ENCODE measurements at regions not wholly inside any gene's neighbourhood (a gene's known extent, or its start where the extent isn't known, plus 50 kb on each side); places are given as distances from the start of the nearest gene placed in this dataset.

DNA sequence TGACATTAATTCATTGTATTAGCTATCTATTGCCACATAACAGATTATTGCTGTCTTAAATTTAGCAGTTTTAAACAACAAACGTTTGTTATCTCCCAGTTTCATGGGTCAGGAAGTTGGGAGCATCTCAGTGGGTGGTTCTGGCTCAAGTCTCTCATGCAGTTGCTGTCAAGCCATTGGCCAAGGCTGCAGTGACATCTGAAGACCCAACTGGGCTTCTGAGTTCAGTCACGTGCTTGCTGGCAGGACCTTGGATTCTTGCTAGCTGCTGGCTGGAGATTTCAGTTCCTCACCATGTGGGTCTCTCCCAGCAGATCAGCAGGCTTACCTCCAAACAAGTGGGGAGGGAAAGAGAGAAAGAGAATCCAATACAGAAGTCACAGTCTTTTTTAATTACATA is 152.6 kb upstream of the EXOC2 start:
- H2AFZ ChIP-seq (ENCODE audit: low read depth, low read length): no peak overlapping the region
- H4K20me1 ChIP-seq (ENCODE audit: insufficient read depth, low read length): no peaks in the 10 kb centered on the region
- H3K9me3 ChIP-seq (ENCODE audit: insufficient read depth, low read length): no peaks in the 10 kb centered on the region
- TF ChIP-seq, protein P1, sequence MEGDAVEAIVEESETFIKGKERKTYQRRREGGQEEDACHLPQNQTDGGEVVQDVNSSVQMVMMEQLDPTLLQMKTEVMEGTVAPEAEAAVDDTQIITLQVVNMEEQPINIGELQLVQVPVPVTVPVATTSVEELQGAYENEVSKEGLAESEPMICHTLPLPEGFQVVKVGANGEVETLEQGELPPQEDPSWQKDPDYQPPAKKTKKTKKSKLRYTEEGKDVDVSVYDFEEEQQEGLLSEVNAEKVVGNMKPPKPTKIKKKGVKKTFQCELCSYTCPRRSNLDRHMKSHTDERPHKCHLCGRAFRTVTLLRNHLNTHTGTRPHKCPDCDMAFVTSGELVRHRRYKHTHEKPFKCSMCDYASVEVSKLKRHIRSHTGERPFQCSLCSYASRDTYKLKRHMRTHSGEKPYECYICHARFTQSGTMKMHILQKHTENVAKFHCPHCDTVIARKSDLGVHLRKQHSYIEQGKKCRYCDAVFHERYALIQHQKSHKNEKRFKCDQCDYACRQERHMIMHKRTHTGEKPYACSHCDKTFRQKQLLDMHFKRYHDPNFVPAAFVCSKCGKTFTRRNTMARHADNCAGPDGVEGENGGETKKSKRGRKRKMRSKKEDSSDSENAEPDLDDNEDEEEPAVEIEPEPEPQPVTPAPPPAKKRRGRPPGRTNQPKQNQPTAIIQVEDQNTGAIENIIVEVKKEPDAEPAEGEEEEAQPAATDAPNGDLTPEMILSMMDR (IDR thresholded peaks at IDR 0.05; ENCODE audit: low read depth, low read length): no peak
- TF ChIP-seq EZH2phosphoT487 (IDR thresholded peaks at IDR 0.05; ENCODE audit: low read depth): no peak
- no peak overlapping the region for H3K27ac ChIP-seq (ENCODE audit: low read length)
- no peak overlapping the region for H3K9ac ChIP-seq (ENCODE audit: low read length)
- H3K4me3 ChIP-seq (ENCODE audit: low read length): no peak overlapping the region
- H3K79me2 ChIP-seq (ENCODE audit: low read length): no peaks in the 10 kb centered on the region
- H3K36me3 ChIP-seq (replicated peaks; ENCODE audit: low read depth, low read length): no peaks in the 10 kb centered on the region
- no peak overlapping the region for H3K4me2 ChIP-seq (ENCODE audit: low read length)
- H3K4me1 ChIP-seq (ENCODE audit: low read length): no peaks in the 10 kb centered on the region
- no peaks in the 10 kb centered on the region for H3K27me3 ChIP-seq (ENCODE audit: low read depth, low read length)

- Histone ChIP-seq H4K20me1 (ENCODE audit: insufficient read depth, low read length) (no peaks in the 10 kb centered on the region), H3K4me2 (ENCODE audit: low read length) (no peak overlapping the region), H3K4me1 (ENCODE audit: low read length) (no peaks in the 10 kb centered on the region), H3K4me3 (ENCODE audit: low read length) (no peak overlapping the region), H3K9ac (ENCODE audit: low read length) (no peak overlapping the region), H3K27me3 (ENCODE audit: low read depth, low read length) (no peaks in the 10 kb centered on the region), H2AFZ (ENCODE audit: low read depth, low read length) (no peak overlapping the region), H3K9me3 (ENCODE audit: insufficient read depth, low read length) (no peaks in the 10 kb centered on the region), H3K36me3 (replicated peaks; ENCODE audit: low read depth, low read length) (no peaks in the 10 kb centered on the region), H3K27ac (ENCODE audit: low read length) (no peak overlapping the region), H3K79me2 (ENCODE audit: low read length) (no peaks in the 10 kb centered on the region)
- TF ChIP-seq, protein P1 (IDR thresholded peaks at IDR 0.05; ENCODE audit: low read depth, low read length): no peak
- TF ChIP-seq EZH2phosphoT487 (IDR thresholded peaks at IDR 0.05; ENCODE audit: low read depth): no peak
These were observed 152.2 kb upstream of the EXOC2 start for GRCh38 chr6:845101-845500.

DNA sequence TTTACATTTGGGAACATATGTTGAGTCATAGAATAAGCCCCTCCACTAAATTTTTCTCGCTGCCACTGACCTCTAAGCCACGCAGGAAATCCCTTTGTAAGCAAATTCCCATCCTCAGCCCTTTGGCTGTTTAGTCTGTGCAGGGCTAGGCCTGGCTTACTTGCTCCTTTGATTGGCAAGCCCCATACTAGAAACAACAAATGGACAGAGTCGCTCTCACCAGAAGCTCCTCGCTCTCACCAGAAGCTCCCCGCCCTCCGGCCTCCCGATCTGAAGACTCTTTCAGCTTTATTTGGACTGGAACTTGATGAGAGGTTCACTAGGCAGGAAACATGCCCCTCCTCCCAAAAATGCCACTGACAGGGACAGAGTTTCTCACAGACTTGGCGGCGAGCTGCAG is 149.2 kb upstream of the EXOC2 start:
- Histone ChIP-seq H3K4me3 (ENCODE audit: low read length) (no peak overlapping the region), H4K20me1 (ENCODE audit: insufficient read depth, low read length) (no peaks in the 10 kb centered on the region), H3K9ac (ENCODE audit: low read length) (no peak overlapping the region), H3K27me3 (ENCODE audit: low read depth, low read length) (no peaks in the 10 kb centered on the region; the same call in 1 of the 2 replicates), H3K4me1 (ENCODE audit: low read length) (no peaks in the 10 kb centered on the region), H3K36me3 (replicated peaks; ENCODE audit: low read depth, low read length) (no peaks in the 10 kb centered on the region), H3K4me2 (ENCODE audit: low read length) (no peak overlapping the region), H3K27ac (ENCODE audit: low read length) (no peak overlapping the region), H3K79me2 (ENCODE audit: low read length) (no peaks in the 10 kb centered on the region), H3K9me3 (ENCODE audit: insufficient read depth, low read length) (no peaks in the 10 kb centered on the region), H2AFZ (ENCODE audit: low read depth, low read length) (no peak overlapping the region)
- TF ChIP-seq EZH2phosphoT487 (IDR thresholded peaks at IDR 0.05; ENCODE audit: low read depth): no peak
- TF ChIP-seq, protein P1 (IDR thresholded peaks at IDR 0.05; ENCODE audit: low read depth, low read length): no peak

DNA sequence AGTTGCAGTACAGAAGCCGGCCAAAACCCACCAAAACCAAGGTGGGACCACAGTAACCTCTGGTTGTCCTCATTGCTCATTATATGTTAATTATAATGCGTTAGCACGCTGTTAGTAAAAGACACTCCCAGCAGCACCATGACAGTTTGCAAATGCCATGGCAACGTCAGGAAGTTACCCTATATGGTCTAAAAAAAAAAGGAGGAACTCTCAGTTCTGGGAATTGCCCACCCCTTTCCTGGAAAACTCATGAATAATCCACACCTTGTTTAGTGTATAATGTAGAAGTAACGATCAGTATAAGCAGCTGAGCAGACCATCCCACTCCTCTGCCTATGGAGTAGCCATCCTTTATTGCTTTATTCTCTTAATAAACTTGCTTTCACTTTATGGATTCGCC is 148.6 kb upstream of the EXOC2 start:
- no peaks in the 10 kb centered on the region for H3K9me3 ChIP-seq (ENCODE audit: insufficient read depth, low read length)
- H3K4me2 ChIP-seq (ENCODE audit: low read length): no peak overlapping the region
- H3K27ac ChIP-seq (ENCODE audit: low read length): no peak overlapping the region
- no peak overlapping the region for H3K9ac ChIP-seq (ENCODE audit: low read length)
- H2AFZ ChIP-seq (ENCODE audit: low read depth, low read length): no peak overlapping the region
- TF ChIP-seq, protein P1 (IDR thresholded peaks at IDR 0.05; ENCODE audit: low read depth, low read length): no peak
- no peak for TF ChIP-seq EZH2phosphoT487 (IDR thresholded peaks at IDR 0.05; ENCODE audit: low read depth)
- H3K79me2 ChIP-seq (ENCODE audit: low read length): no peaks in the 10 kb centered on the region
- H4K20me1 ChIP-seq (ENCODE audit: insufficient read depth, low read length): no peaks in the 10 kb centered on the region
- no peaks in the 10 kb centered on the region for H3K4me1 ChIP-seq (ENCODE audit: low read length)
- H3K4me3 ChIP-seq (ENCODE audit: low read length): no peak overlapping the region
- H3K27me3 ChIP-seq (ENCODE audit: low read depth, low read length): peaks cover 4% of the 10 kb centered on the region; the same call in 1 of the 2 replicates
- H3K36me3 ChIP-seq (replicated peaks; ENCODE audit: low read depth, low read length): no peaks in the 10 kb centered on the region
